GM18517 (cell line): ENCODE measurements at regions not wholly inside any gene's neighbourhood (a gene's known extent, or its start where the extent isn't known, plus 50 kb on each side); places are given as distances from the start of the nearest gene placed in this dataset.
A peak's percentile ranks its signal among the peaks of the same experiment; 100 is the strongest.

ENCODE experiments used
- ATAC-seq: cut with Tn5 transposase; IDR thresholded peaks from one replicate; pipeline ENCODE4 v1.9.1; 2021; ENCODE audit warnings: mild to moderate bottlenecking, moderate library complexity; ENCODE audit not compliant: unreplicated experiment

GRCh38 chr10:7507887-7508726, 97.3 kb upstream of the SFMBT2 start:
- ATAC-seq: no peak

GRCh38 chr10:7506571-7506970, 95.7 kb upstream of the SFMBT2 start:
- ATAC-seq: no peak

GRCh38 chr10:7505196-7505595, 94.4 kb upstream of the SFMBT2 start:
- ATAC-seq: no peak

GRCh38 chr10:7503190-7503589, 92.4 kb upstream of the SFMBT2 start:
- no peak for ATAC-seq

- no peak for ATAC-seq
Observed at GRCh38 chr10:7501157-7501556, 90.3 kb upstream of the SFMBT2 start.

- ATAC-seq: no peak
Observed at GRCh38 chr10:7498111-7498510, 87.3 kb upstream of the SFMBT2 start.

- ATAC-seq: no peak
Observed at GRCh38 chr10:7493996-7494395, 83.2 kb upstream of the SFMBT2 start.

GRCh38 chr10:7492660-7493046, 81.8 kb upstream of the SFMBT2 start:
- no peak for ATAC-seq

- ATAC-seq: peak; percentile 94
Observed at GRCh38 chr10:7491949-7492659, 81.3 kb upstream of the SFMBT2 start.

GRCh38 chr10:7491230-7491629, 80.4 kb upstream of the SFMBT2 start:
- no peak for ATAC-seq

- ATAC-seq: no peak
Observed at GRCh38 chr10:7488418-7488829, 77.6 kb upstream of the SFMBT2 start.

GRCh38 chr10:7487528-7487927, 76.7 kb upstream of the SFMBT2 start:
- no peak for ATAC-seq

- no peak for ATAC-seq
Observed at GRCh38 chr10:7486528-7486927, 75.7 kb upstream of the SFMBT2 start.

GRCh38 chr10:7485799-7486198, 75.0 kb upstream of the SFMBT2 start:
- ATAC-seq: no peak

GRCh38 chr10:7485244-7485556, 74.4 kb upstream of the SFMBT2 start:
- ATAC-seq: no peak

GRCh38 chr10:7484456-7485243, 73.8 kb upstream of the SFMBT2 start:
- ATAC-seq: peak; percentile 66

- no peak for ATAC-seq
Observed at GRCh38 chr10:7483848-7484247, 73.0 kb upstream of the SFMBT2 start.

GRCh38 chr10:7482992-7483391, 72.2 kb upstream of the SFMBT2 start:
- no peak for ATAC-seq

- ATAC-seq: no peak
Observed at GRCh38 chr10:7481368-7481765, 70.5 kb upstream of the SFMBT2 start.

GRCh38 chr10:7480742-7481367, 70.0 kb upstream of the SFMBT2 start:
- ATAC-seq: peak; percentile 53
